GM18498 (cell line): ENCODE measurements at regions not wholly inside any gene's neighbourhood (a gene's known extent, or its start where the extent isn't known, plus 50 kb on each side); places are given as distances from the start of the nearest gene placed in this dataset.
A peak's percentile ranks its signal among the peaks of the same experiment; 100 is the strongest.
"Not testable (repeated sequence)": the region's sequence is repeated elsewhere in the genome, so short reads cannot be mapped to it uniquely, and the experiment has no call there.

Experiments used
- ATAC-seq: cut with Tn5 transposase; IDR thresholded peaks from one replicate; pipeline ENCODE4 v1.9.1; 2021; ENCODE audit warnings: mild to moderate bottlenecking, moderate library complexity; ENCODE audit not compliant: unreplicated experiment

DNA sequence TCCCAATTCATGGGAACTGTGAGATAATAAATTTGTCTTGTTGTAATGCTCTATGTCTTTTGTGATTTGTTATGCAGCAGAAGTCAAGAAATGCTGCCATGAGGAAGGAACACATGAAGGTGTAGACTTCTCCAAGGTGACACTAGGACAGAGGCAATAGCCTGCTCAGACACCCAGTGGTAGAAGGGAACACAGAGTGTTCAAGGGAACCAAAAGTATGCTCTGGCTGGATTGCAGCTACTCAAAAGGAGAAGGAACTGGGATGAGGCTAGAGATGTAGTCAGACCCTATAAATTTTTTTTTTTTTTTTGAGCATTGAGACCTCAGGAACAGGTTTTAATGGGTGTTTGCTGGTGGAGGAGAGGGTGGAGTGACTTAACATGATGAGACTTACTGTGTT, 232.5 kb downstream of the PARP8 start:
- no peak for ATAC-seq

DNA sequence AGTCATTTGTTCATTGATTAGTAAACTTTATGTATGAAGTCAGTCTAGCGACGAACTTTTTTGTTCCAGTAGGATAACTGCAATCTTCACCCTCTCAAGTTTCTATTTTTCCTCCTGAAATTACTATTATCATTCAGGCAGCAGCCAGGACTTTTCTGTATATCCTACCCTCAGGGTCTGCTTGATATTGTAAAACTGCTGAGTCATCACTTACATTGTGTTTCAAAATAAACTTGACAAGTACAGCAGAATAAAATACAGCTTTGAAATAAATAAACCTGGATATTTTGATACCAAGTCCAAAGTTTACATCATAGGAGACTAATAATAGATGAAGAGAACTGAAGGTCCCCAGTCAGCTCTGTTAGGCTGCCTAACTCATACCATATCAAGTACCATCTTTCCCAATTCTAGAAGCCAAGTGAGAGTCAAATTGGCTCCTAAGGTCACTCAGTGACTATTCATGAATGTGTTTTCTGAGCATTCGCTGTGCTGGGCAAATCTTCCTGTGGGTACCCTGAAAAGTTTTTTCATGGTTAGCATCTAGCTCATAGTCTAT, 234.6 kb downstream of the PARP8 start:
- no peak for ATAC-seq

- ATAC-seq = no peak
Measured at GRCh38 chr5:50903651-50904050, 237.2 kb downstream of the PARP8 start.

DNA sequence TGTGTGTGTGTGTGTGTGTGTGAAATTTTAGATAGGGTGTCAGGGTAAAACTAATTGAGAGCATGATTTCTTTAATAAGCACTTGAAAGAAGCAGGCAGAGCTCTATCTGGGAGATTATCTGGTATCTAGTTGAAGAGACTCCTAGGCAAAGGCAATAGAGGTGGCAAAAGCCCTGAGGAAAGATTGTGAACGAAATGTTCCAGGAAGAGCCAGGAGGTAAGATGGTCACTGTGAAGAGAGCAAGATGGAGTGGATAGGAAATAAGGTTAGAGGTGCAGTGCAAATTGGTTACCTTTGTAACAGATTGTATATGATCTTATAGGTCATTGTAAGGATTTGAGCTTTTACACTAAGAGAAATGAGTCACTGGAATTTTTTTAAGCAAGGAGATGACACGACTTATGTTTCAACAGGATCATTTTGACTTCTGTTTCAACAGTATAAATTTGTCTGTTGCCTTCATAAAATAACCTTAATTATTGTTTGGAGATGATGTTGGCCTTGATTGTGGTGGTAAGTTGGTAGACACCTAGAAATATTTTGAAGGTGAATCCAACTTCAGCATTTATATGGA, 239.6 kb downstream of the PARP8 start:
- ATAC-seq = no peak

DNA sequence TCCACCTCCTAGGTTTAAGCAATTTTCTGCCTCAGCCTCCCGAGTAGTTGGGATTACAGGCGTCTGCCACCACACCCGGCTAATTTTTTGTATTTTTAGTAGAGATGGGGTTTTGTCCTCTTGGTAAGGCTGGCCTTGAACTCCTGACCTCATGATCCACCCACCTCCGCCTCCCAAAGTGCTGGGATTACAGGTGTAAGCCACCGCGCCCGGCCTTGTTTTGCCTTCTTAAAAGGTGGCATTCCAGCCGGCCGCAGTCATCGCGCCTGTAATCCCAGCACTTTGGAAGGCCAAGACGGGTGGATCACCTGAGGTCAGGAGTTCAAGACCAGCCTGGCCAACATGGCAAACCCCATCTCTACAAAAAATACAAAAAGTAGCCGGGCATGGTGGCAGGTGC, 253.7 kb downstream of the PARP8 start:
- not testable (repeated sequence) for ATAC-seq

DNA sequence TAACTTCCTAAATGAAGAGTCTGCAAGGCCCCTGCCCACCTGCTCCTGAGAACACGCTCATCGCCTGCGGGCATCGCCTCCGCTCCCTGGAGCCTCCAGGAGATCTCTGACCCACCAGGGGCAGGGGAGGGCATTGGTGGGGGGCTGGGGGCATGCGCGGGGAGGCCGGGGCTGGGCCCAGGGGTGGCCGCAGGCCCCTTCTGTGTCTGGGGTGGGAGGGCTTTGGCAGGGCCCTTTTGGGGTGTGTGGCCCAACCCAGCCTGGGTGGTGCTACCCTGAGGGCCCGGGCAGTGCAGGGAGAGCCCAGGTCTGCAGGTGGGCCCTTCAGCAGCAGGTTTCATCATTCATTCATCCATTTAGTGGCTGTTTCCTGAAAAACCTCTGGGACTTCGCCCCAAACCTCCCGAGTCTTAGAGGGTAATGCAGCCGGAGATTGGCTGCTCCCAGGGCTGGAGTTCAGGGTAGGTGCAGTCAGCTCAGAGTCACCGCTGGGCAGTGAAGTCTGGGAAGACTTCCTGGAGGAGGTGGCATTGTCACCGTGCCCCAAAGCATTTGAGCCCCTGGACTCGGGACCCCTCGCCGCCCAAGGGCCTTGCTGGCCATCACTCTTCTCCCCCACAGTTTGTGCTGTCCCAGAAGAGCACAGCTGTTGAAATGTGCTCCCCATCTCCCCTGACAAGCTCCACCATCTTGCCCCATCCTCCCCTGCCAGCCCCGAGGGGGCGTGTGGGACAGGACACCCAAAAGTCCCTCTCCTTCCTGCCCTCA, 255.1 kb downstream of the PARP8 start:
- no peak for ATAC-seq

GRCh38 chr5:50922134-50922941, 255.9 kb downstream of the PARP8 start:
- not testable (repeated sequence) for ATAC-seq

DNA sequence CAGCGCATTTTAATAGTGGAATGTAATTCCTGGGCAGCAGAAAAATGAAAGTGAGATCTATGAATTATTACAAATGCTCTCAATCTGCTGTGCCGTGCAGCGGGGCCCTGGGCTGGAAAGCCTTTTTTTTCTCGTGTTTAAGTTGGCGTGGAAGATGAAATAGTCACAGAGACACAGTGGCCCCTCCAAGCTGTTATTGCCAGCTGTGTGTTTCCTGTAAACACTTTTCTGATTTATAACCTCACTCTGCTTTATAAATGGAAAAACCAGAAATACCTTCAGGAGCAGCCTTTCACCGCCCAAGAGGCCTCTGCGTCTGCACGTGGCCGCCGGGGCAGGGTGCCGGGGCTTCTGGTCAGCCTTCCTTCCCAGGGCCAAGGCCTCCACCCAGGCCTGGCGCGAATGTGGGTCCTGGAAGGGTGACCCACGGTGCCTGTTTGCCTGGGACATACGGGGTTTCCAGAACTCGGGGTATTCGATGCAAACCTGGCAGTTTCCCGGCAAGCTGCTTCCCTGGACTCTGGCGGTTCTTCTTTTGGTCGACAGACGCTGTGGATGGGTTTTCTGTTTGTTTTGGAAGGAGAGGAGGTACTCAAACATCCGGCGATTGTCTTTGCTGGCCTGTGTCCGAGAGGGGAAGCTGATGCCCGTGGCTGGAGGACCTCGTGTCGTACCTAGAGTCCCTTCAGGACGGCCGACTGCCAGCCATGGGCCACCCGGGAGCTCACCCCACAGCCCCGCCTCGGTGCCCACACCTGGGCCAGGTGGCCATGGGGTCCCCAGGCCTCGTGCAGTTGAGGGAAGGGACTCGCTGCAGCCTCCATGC, 256.7 kb downstream of the PARP8 start:
- no peak for ATAC-seq

DNA sequence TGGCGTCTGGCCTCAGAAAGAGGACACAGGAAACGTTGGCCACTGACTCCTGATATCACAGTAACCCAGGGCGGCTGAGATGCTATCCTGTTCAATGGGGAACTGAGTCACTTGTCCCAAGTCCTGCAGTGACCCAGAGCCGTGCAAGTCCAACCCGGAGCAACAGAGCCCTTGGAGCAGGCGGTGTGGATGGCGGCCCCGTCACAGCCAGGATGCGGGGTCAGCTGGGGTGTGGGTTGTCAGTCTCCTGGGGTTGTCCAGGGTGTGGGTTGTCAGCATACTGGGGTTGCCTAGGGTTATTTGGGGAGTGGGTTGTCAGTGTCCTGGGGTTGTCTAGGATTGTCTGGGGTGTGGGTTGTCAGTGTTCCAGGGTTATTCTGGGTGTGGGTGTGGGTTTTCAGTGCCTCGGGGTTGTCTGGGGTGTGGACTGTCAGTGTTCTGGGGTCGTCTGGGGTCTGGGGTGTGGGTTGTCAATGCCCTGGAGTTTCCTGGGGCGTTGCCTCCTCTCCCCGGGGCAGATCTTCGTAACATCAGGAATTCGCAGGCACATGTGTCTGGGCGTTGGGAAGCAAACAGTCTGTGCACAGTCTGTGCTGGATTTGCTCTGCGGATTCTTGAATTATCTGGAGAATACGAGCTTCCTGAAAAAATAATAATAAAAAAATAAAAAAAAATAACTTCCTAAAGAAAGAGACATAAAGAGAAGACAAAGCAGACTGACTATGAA, 257.5 kb downstream of the PARP8 start:
- no peak for ATAC-seq

DNA sequence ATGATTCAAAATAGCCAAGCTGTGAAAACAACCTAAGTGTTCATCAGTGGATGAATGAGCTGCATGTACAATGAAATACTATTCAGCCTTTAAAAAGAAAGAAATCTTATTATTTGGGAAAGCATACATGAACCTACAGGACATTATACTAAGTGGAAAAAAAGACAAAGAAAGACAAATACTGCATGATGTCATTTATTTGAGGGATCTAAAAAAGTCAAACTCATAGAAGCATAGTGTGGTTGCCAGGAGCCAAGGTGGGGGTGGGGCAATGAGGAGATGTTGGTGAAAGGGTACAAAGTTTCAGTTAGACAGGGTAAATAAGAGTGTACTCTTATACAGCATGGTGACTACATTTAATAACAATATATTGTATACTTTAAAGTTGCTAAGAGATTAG, 261.5 kb downstream of the PARP8 start:
- no peak for ATAC-seq

- ATAC-seq = no peak
Measured at GRCh38 chr5:50929174-50929573, 262.7 kb downstream of the PARP8 start.

- ATAC-seq = no peak
Measured at GRCh38 chr5:50934343-50934742, 267.9 kb downstream of the PARP8 start.

- ATAC-seq = no peak
Measured at GRCh38 chr5:50945139-50945538, 278.7 kb downstream of the PARP8 start.

DNA sequence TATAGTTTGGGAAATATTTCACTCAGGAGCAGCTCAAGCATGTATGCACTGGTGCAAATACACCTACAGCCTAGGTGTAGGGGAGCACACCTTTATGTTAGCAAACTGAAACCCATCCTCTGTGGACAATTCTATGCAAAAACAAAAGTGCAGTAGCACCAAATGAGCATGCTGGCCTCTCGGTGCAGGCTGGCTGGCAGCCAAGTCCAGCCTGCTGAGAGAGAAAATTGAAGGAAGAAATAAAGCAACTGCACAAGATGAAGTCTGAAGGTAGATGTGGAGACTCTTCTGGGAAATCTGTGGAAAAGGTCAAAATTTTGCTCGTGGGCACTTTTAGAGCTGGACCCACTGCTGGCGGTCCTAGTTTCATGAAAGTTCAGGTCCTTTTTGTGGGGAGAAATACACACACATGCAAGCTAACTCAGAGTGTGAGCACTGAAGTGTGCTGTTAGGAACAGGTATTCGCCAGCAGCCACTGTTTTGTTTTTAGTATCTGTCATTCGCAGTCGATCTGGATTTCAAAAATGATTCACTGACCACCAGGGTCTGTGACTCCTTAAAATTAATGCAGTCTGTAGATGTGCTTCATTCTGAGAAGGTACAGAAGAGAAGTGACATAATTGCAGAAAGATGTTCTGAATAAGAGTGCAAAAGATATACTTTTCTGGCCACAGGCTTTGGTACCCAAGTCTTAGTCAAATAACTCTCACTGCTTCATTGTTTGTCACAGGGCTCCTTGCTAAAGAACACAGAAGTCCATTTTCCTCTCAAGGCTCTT, 281.7 kb downstream of the PARP8 start:
- ATAC-seq = no peak

DNA sequence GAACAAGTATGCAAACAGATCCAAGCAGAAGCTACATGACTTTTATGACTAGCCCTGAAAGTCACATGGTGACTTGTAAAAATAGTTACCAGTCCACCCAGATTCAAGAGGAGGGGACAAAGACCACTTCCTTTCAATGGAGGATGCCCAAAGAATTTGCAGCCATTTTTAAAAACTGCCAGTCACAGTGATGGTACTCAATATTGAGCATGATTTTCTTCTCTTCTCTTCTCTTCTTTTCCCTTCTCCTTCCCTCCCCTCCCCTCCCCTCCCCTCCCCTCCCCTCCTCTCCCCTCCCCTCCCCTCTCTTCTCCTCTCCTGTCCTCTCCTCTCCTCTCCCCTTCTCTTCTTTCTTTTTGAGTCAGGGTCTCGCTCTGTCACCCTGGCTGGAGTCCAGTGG, 286.9 kb downstream of the PARP8 start:
- ATAC-seq = no peak

DNA sequence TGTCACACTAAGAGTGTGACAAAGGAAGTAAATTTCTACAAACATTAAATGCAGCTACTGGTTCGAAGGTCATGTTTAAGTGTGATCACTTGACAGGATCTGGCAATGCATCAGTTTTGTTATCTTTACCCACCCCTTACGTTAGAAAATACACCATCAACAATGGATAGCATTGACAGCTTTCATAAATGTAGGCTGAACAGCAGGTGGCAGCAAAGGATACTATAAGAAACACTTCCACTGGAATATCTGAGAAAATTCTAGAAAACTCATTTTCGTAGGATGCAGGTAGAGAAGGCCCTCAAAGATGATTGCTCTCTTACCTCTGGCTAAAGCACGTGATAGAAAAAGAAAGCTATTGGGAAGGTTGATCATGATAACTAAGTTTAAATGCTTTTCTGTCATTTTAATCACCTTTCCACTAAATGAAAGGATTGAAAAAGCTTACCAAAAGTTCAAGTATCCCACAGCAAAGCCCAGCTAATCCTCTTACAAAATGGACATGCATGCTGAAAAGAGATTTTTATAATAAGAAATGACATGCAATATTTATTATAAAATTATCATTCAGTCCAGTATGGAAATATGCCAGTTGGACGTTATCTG, 292.5 kb downstream of the PARP8 start:
- peak; percentile 44 for ATAC-seq

- peak; percentile 78 for ATAC-seq
Measured at GRCh38 chr5:50962934-50963872, 296.8 kb downstream of the PARP8 start.
